ENCODE measurements at regions not wholly inside any gene's neighbourhood (a gene's known extent, or its start where the extent isn't known, plus 50 kb on each side); places are given as distances from the start of the nearest gene placed in this dataset.

GRCh38 chr5:27388755-27389154 is 350.4 kb upstream of the CDH9 start:
- no peak for DNase-seq (ENCODE audit: low spot score)

GRCh38 chr5:27387535-27388073 is 349.2 kb upstream of the CDH9 start:
- no peak for DNase-seq (ENCODE audit: low spot score)

- DNase-seq (ENCODE audit: low spot score) = no peak
Observed at GRCh38 chr5:27381686-27382085, 343.3 kb upstream of the CDH9 start.

GRCh38 chr5:27377626-27378025 is 339.2 kb upstream of the CDH9 start:
- DNase-seq (ENCODE audit: low spot score) = no peak

GRCh38 chr5:27353970-27354369 is 315.6 kb upstream of the CDH9 start:
- DNase-seq (ENCODE audit: low spot score) = no peak

- DNase-seq (ENCODE audit: low spot score) = no peak
Observed at GRCh38 chr5:27353540-27353939, 315.2 kb upstream of the CDH9 start.

GRCh38 chr5:27341342-27341741 is 303.0 kb upstream of the CDH9 start:
- no peak for DNase-seq (ENCODE audit: low spot score)

GRCh38 chr5:27336817-27337216 is 298.4 kb upstream of the CDH9 start:
- no peak for DNase-seq (ENCODE audit: low spot score)

GRCh38 chr5:27328480-27328879 is 290.1 kb upstream of the CDH9 start:
- DNase-seq (ENCODE audit: low spot score) = no peak

GRCh38 chr5:27325513-27325912 is 287.1 kb upstream of the CDH9 start:
- DNase-seq (ENCODE audit: low spot score) = no peak

GRCh38 chr5:27318701-27319100 is 280.3 kb upstream of the CDH9 start:
- no peak for DNase-seq (ENCODE audit: low spot score)

GRCh38 chr5:27316271-27316650 is 277.9 kb upstream of the CDH9 start:
- DNase-seq (ENCODE audit: low spot score) = no peak

- DNase-seq (ENCODE audit: low spot score) = no peak
Observed at GRCh38 chr5:27315363-27316270, 277.2 kb upstream of the CDH9 start.

- DNase-seq (ENCODE audit: low spot score) = no peak
Observed at GRCh38 chr5:27313549-27313948, 275.2 kb upstream of the CDH9 start.

- DNase-seq (ENCODE audit: low spot score) = no peak
Observed at GRCh38 chr5:27312291-27312893, 274.0 kb upstream of the CDH9 start.

- no peak for DNase-seq (ENCODE audit: low spot score)
Observed at GRCh38 chr5:27311544-27311943, 273.2 kb upstream of the CDH9 start.

GRCh38 chr5:27308153-27308552 is 269.8 kb upstream of the CDH9 start:
- DNase-seq (ENCODE audit: low spot score) = no peak

- DNase-seq (ENCODE audit: low spot score) = no peak
Observed at GRCh38 chr5:27290172-27290571, 251.8 kb upstream of the CDH9 start.

GRCh38 chr5:27276119-27276518 is 237.7 kb upstream of the CDH9 start:
- no peak for DNase-seq (ENCODE audit: low spot score)

GRCh38 chr5:27275345-27275744 is 237.0 kb upstream of the CDH9 start:
- no peak for DNase-seq (ENCODE audit: low spot score)

GRCh38 chr5:27269766-27270165 is 231.4 kb upstream of the CDH9 start:
- no peak for DNase-seq (ENCODE audit: low spot score)

GRCh38 chr5:27267209-27267824 is 228.9 kb upstream of the CDH9 start:
- DNase-seq (ENCODE audit: low spot score) = no peak

Measured in mesenteric fat pad (tissue), 1 donor.